HG03175 (cell line): ENCODE measurements at regions not wholly inside any gene's neighbourhood (a gene's known extent, or its start where the extent isn't known, plus 50 kb on each side); places are given as distances from the start of the nearest gene placed in this dataset.

Experiments used
- ATAC-seq: cut with Tn5 transposase; IDR thresholded peaks from one replicate; pipeline ENCODE4 v1.9.1; 2021; ENCODE audit warnings: mild to moderate bottlenecking, moderate library complexity; ENCODE audit not compliant: unreplicated experiment

GRCh38 chr9:129490583-129491486 is 130.1 kb downstream of the C9orf50 start:
- no peak for ATAC-seq

GRCh38 chr9:129489838-129490582 is 130.9 kb downstream of the C9orf50 start:
- ATAC-seq: no peak

GRCh38 chr9:129487658-129488483 is 133.0 kb downstream of the C9orf50 start:
- no peak for ATAC-seq

GRCh38 chr9:129486756-129487657 is 133.9 kb downstream of the C9orf50 start:
- ATAC-seq: no peak

GRCh38 chr9:129485145-129485774 is 135.6 kb downstream of the C9orf50 start:
- no peak for ATAC-seq

- no peak for ATAC-seq
These were observed 136.4 kb downstream of the C9orf50 start for GRCh38 chr9:129484352-129485000.

- no peak for ATAC-seq
These were observed 137.2 kb downstream of the C9orf50 start for GRCh38 chr9:129483415-129484351.

- no peak for ATAC-seq
These were observed 138.1 kb downstream of the C9orf50 start for GRCh38 chr9:129482521-129483414.

- ATAC-seq: no peak
These were observed 138.9 kb downstream of the C9orf50 start for GRCh38 chr9:129481810-129482511.

GRCh38 chr9:129481424-129481809 is 139.5 kb downstream of the C9orf50 start:
- no peak for ATAC-seq

GRCh38 chr9:129480745-129481144 is 140.2 kb downstream of the C9orf50 start:
- no peak for ATAC-seq

- no peak for ATAC-seq
These were observed 140.7 kb downstream of the C9orf50 start for GRCh38 chr9:129480227-129480626.

GRCh38 chr9:129479631-129480011 is 141.3 kb downstream of the C9orf50 start:
- no peak for ATAC-seq

- no peak for ATAC-seq
These were observed 141.8 kb downstream of the C9orf50 start for GRCh38 chr9:129478961-129479630.

GRCh38 chr9:129478461-129478860 is 142.4 kb downstream of the C9orf50 start:
- ATAC-seq: no peak
